Right lobe of liver (tissue), 4 donors: ENCODE measurements at regions not wholly inside any gene's neighbourhood (a gene's known extent, or its start where the extent isn't known, plus 50 kb on each side); places are given as distances from the start of the nearest gene placed in this dataset.

Experiments used
- CTCF ChIP-seq, 4 donors: fragments of 200-600 bp in 3 of 4; fragments of 450-650 bp in 1 of 4; IDR thresholded peaks; one replicate each; pipeline versions ENCODE4 v1.5.1 to v1.8.0; 2016 to 2022; ENCODE audit warnings: antibody characterized with exemption in 4 of 4, mild to moderate bottlenecking in 2 of 4
- POLR2A ChIP-seq: fragments of 450-650 bp; IDR thresholded peaks from one replicate; pipeline ENCODE4 v1.6.1; 2017; ENCODE audit warnings: antibody characterized with exemption, mild to moderate bottlenecking
- donor health status: DM: no; HTN: no; CAD: no.
- donor health status: DM: no; HTN: no; CAD: no.
- donor health status: DM: no; HTN: yes; CAD: no.

- TF ChIP-seq CTCF (IDR thresholded peaks at IDR 0.05): no peak
- no peak for TF ChIP-seq POLR2A
Measured at GRCh38 chr5:16271851-16272250, 92.3 kb upstream of the MARCHF11 start.
